Skeletal muscle cell (primary cell): ENCODE measurements at regions not wholly inside any gene's neighbourhood (a gene's known extent, or its start where the extent isn't known, plus 50 kb on each side); places are given as distances from the start of the nearest gene placed in this dataset.

Experiments
- DNase-seq: peaks from one replicate; pipeline ENCODE4 v3.0.0-alpha.2; 2010; ENCODE audit warnings: low read depth
- H3K4me3 ChIP-seq: 2 replicates; pipeline ENCODE4 v1.5.1; 2011; ENCODE audit warnings: low read depth, mild to moderate bottlenecking, control low read depth, low read length, moderate library complexity

- H3K4me3 ChIP-seq = no peak overlapping the region
- DNase-seq = no peak
Observed at GRCh38 chr2:160920061-160920460, 240.2 kb upstream of the TANK start.

DNA sequence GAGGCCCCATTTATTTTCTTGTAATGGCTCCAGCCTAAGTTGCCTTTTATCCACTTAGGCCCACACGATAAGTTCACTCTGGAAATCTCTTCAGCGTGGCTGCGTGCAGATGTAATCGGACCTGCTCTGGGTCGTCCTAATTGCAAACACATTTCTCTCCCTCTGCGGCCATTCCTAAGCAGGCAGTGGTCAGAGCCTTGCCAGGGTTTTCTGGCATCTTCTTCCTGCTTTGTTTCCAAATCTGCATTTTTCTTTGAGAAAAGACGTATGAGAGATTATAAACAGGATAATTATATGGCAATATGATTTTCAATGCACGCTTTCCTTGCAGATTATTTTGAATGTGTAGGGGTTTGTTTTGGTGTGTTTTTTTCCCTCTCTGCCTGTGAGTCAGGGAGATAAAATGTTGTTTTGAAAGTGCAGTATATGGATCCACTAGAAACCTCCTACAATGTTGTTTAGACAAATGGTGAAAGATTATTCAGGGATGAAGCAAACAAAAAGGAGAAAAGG is 239.4 kb upstream of the TANK start:
- H3K4me3 ChIP-seq = no peak overlapping the region
- peak; percentile 86 for DNase-seq

DNA sequence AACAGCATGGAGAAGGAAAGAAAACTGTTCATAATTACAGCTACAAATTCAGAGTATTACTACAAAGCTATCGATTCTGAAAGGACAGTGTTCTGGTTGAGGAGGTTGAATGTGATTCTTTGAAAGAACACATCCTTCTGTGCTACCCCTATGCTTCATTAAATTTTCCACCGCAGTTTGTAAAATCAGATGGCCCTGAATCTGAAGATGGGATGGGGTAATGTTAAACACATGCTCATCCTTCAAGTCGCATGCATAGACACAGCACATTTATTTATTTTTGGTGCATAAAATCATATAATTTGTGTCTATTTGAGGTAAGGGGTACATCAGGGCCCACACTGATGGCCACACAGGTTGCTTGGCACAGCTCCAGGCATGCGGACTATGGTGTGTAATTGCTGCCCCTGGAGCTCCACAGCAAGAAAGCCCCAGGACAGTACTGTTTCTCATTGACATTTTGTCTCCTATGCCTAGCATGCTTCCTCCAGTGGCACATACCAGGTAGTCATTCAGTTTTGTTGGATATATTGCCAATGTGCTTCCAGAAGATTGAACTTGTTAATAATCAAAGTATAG is 238.8 kb upstream of the TANK start:
- no peak for DNase-seq
- H3K4me3 ChIP-seq = no peak overlapping the region

DNA sequence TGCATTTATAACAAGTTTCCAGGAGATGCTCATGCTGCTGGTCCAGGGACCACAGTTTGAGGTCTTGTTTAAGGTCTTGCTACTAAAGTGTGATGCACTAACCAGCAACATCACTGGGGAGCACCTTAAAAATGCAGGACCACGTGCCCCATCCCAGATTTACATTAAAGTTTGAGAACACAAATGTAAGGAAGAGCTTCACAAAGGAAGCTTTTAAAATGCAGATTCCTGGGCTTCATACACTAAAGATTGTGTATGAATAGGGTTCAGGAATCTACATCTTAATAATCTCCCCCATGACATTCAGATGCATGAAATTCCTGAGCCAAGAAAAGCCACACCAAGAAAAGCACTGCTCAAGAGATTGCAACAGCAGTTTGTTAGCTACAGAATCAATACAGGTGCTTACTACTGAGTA is 235.3 kb upstream of the TANK start:
- no peak for DNase-seq
- H3K4me3 ChIP-seq = no peak overlapping the region

DNA sequence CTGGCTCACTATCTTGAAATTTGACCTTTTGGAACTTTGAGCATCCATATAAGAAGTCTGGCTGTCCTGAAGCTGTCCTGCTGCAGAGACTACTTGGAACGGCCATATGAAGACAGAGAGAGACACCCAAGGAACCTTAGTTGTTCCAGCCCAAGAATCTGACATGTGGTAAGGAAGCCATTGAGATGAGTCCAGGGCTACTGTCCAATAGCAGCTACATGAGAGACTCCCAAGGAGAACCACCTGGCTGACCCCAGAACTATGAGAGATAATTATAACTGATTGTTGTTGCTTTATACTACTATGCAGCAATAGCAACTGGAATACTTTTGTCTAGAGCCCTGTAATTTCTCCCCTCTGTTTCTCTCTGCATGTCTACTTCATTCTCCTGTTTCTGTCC is 234.3 kb upstream of the TANK start:
- no peak for DNase-seq
- H3K4me3 ChIP-seq = no peak overlapping the region

DNA sequence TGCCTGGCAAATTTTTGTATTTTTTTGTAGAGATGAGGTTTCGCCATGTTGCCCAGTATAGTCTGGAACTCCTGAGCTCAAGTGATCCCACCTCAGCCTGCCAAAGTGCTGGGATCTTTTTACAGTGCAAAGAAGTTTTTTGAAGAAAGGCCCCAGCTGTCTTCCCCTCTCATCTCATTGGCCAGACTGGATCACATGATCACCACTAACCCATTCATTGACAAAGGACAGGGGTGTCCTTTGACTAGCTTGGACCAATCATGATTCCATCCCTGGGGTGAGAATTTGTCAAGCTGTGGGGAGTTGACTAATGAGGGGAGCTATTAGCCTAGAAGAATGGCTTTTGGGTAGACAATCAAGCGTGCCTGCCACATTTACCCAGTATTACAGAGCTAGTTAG is 232.9 kb upstream of the TANK start:
- no peak for DNase-seq
- H3K4me3 ChIP-seq = no peak overlapping the region

- no peak overlapping the region for H3K4me3 ChIP-seq
- DNase-seq = no peak
Observed at GRCh38 chr2:160928854-160929301, 231.3 kb upstream of the TANK start.

DNA sequence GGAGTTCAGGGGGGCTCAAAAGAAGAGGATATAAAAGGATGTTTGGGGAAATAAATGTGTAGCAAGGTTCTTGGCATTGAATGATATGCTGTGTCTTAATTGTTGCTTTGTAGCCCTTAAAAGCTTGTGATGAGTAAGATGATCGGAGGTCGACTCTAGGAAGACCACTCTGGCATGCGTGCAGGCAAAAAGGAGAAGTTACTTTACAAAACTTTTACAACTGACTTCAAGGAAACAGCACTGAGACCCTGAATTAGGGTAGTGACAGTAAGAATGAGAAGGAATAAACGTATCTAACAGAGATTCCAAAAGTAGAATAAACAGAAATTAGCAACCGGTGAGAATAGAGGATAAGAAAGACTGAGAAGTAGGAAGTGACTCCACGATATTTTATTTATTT is 228.7 kb upstream of the TANK start:
- DNase-seq = no peak
- H3K4me3 ChIP-seq = no peak overlapping the region

DNA sequence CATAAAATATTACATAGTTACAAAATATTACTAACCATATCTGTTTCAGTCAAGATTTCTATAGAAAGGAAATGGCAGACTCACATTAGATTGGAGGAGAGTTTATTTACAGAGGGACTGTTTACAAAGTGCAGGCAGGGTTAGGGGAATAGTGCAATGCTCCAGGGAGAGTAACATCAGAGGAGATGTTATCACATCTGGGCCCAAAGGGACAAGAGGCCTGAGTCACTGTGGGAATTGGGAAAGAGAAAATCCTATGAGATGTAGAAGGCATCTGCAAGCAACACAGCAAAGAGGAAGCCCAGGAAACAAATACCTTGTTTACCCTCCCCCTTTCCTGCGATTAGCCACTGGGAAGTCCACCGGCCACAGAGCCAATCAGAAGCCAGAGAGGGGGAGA is 227.3 kb upstream of the TANK start:
- no peak for DNase-seq
- H3K4me3 ChIP-seq = no peak overlapping the region

DNA sequence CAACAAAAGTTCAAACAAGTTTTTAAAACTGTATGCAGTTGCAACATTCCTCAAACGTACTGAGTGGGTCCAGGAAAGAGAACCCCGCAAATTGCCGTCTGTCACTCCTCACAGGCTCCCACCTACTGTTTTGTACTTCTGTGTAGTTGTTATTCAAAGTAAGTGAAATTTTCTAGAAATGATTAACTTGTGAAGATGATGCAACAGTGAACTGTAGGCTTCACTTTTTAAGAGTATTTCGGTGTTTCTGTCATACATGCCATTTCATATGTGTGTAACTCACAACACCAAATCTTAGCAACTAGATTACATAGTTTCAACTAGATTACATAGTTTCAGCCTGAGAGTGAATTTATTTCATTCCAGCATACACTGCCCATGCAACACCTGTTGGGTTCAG is 226.0 kb upstream of the TANK start:
- no peak for DNase-seq
- no peak overlapping the region for H3K4me3 ChIP-seq

GRCh38 chr2:160934991-160935390 is 225.2 kb upstream of the TANK start:
- no peak overlapping the region for H3K4me3 ChIP-seq
- no peak for DNase-seq

GRCh38 chr2:160936044-160936806 is 224.0 kb upstream of the TANK start:
- no peak for DNase-seq
- no peak overlapping the region for H3K4me3 ChIP-seq

- DNase-seq = no peak
- no peak overlapping the region for H3K4me3 ChIP-seq
Observed at GRCh38 chr2:160940271-160940670, 220.0 kb upstream of the TANK start.

GRCh38 chr2:160940699-160941098 is 219.5 kb upstream of the TANK start:
- no peak overlapping the region for H3K4me3 ChIP-seq
- DNase-seq = no peak

DNA sequence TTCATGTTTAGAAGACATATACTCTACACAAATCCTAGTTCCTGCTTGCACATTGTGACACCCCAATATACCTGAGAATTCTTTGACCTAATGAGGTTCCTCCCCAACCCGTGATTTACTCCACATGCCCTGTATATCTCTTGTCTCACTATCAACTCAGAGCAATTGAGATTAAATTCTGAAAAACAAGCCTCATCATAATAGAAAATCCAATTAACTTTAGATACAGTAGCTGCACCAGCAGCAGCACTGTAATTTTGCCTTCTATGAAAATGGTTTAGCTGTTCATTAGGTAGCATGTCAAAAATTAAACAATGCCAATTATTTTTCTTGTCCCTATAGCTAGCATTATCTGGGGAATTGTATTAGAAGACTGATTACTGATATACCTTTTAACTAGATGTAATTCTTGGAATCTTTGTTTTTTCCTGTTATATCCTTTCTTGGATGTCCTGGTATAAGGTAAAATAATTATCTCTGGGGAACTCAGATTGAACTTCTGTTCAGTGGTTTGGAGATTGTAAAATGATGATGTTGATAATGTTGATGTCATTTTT is 218.9 kb upstream of the TANK start:
- DNase-seq = no peak
- no peak overlapping the region for H3K4me3 ChIP-seq

- no peak overlapping the region for H3K4me3 ChIP-seq
- DNase-seq = no peak
Observed at GRCh38 chr2:160942476-160943142, 217.6 kb upstream of the TANK start.

DNA sequence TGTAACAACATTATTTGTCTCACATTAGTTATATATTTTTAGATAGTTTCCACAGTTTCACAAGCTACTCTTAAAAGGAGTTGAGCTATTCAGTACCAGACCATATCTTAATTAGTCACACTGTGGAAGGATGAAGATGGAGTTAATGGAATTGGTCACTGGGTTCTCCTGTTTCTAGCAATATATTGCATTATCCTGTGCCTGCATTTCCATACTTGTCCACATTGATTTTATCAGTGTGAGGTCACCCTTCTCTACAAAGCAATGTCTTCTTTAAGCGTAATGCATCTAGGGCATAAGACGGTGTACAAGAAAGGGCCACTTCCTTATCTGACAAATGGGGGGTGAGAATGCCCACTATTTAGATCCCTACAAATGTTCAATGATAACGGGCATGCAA is 216.8 kb upstream of the TANK start:
- no peak overlapping the region for H3K4me3 ChIP-seq
- no peak for DNase-seq

DNA sequence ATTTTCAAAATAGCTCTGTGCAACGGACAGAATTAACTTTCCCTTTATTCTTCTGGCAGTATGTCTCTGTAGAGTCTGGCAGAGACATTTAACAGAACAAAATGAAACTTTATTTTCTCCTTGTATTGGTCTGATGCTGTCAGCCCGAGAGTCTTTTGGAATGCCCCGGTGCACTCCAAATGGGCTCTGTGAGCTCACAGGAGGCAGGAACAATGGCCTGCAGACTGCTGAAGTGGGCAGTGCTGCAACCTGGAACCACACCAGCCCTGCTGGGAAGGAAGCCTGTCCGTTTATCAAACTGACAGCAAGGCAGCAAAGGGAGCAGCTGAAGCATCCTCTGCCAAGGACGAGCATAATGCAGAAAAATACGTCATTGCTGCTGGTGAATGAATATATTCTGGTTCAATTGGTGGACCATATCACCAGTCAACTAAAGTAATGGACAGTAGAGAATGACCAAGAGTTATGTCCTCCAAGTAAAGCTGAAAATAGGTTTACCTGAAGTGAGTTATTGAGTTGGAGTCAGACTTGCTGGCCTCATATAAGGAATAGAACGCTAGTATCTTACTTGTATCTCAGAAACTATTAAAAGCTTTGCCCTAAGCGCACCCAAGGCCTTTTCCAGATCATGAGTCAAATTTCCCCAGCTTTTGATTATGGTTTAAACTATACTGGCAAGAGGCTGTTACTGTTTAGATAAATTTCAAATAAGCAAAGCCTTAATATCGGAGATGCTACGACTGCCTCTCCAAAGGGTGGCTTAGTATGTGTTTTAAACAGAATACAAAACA is 207.6 kb upstream of the TANK start:
- no peak for DNase-seq
- peak overlapping the region; percentile 25 for H3K4me3 ChIP-seq

DNA sequence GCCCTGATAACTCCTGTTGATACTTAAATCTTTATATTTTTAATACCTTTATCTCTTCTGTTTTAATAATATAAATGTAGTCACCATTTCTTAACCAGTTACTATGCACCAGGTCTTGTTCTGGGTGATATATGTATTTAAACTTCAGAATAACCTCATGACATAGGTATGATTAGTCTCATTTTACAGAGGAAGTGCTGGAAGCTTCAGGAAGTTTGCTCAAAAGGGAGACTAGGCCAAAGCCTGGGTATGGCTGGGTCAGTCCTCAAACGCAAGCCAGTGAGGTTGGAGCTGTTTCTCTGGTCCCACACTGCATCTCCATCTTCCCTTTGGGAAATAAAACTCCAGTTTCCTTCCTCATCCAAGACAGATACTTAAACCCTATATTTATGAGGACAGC is 204.7 kb upstream of the TANK start:
- H3K4me3 ChIP-seq = no peak overlapping the region
- no peak for DNase-seq
